Colonic mucosa (tissue), 4 donors: ENCODE measurements at regions not wholly inside any gene's neighbourhood (a gene's known extent, or its start where the extent isn't known, plus 50 kb on each side); places are given as distances from the start of the nearest gene placed in this dataset.
A peak's percentile ranks its signal among the peaks of the same experiment; 100 is the strongest.

Experiments
- DNase-seq: peaks from one replicate; pipeline ENCODE4 v3.0.0-alpha.2; 2020
- H3K27ac ChIP-seq: fragments of 200-600 bp; one replicate; pipeline ENCODE4 v1.8.0; 2021
- H3K27me3 ChIP-seq: fragments of 200-600 bp; one replicate; pipeline ENCODE4 v1.8.0; 2021
- H3K36me3 ChIP-seq: fragments of 200-600 bp; one replicate; pipeline ENCODE4 v1.8.0; 2021
- H3K4me1 ChIP-seq: fragments of 200-600 bp; one replicate; pipeline ENCODE4 v1.8.0; 2021; ENCODE audit warnings: mild to moderate bottlenecking
- H3K4me3 ChIP-seq: fragments of 200-600 bp; one replicate; pipeline ENCODE4 v1.8.0; 2021
- H3K9ac ChIP-seq, 2 donors: one replicate each; pipeline ENCODE4 v1.7.0; 2013; ENCODE audit warnings: control low read depth in 2 of 2, low read depth in 2 of 2, low read length in 2 of 2
- H3K9me3 ChIP-seq: fragments of 200-600 bp; one replicate; pipeline ENCODE4 v1.8.0; 2021
- CTCF ChIP-seq: fragments of 200-600 bp; IDR thresholded peaks from one replicate; pipeline ENCODE4 v1.8.0; 2022; ENCODE audit warnings: antibody characterized with exemption, mild to moderate bottlenecking
- intact Hi-C: fragments of 100-400 bp; cut with DNase I; formaldehyde crosslinking; loops from one replicate; pipeline ENCODE4 v1.14.1; 2022
- donor health status: healthy.
- donor health status: DM: no; HTN: no; CAD: no.
- donor health status: DM: no; HTN: no; CAD: no.

DNA sequence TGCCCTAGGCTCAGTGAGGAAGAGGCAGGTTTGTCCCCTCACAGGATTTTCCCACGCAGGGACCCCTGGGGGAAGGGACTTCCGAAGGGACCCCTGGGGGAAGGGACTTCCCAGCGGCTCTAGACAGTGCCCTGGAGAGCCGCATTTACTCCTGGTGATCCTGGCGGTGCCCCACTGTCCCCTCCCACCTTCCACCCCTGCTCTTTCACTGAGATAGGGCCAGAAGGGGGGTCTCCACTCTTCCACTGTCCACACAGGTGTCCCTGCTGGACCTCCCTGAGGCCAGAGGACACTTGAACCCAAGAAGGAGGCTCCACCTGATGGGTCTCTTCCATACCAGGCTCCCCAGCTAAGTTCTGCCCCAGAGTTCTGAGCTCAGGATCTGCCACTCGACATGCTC lies 1333.9 kb downstream of the BRD1 start:
- no peak for TF ChIP-seq CTCF

DNA sequence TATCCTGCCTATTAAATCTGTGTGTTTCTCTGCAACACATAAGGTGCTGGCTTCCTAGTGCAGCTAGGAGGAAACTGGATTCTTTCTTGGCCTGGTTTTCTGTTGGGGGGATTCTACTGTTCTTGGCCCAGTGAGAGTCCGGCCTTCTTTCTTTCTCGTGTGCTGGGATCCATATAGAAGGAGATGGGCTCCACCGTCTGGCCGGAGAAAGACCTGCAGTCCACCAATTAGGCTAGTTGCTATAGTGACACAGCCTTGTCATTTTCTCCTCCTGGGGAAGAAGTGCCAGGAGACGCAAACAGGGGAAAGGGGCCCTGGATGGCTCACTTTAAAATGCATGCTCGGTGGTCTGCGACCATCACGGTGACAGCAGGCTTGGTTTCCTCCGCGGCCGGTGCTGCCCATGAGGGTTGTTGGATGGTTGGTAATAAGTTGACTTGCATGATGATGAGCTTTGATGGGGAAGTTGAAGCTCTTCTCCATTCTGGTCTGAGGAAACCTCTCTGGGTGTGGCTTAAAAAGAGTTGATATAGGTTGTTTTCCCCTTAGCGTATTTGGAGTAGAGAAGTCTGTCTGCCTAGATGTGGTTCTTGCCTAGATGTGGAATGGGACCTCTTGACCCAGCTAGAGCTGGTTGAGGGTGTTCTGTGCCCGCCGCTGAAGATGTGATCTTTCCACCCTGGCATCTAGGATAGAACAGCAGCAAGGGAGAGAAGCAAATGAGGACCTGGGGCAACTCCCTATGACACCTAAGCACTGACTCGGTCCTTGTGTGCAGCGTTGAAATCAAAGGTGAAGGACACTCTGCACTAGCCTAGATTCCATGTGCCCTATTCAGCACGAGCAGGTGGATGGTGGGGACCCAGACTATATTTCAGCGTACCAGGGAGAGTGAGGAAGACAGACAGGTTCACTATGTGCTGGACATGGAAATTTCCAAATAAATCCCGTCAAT lies 1335.0 kb downstream of the BRD1 start:
- no peaks in the 10 kb centered on the region for H3K9me3 ChIP-seq
- no peak overlapping the region for H3K9ac ChIP-seq
- no peaks in the 10 kb centered on the region for H3K36me3 ChIP-seq
- H3K27me3 ChIP-seq, result peaks cover 34% of the 10 kb centered on the region
- TF ChIP-seq CTCF, result peak; percentile 58
- H3K4me3 ChIP-seq, result no peak overlapping the region
- H3K4me1 ChIP-seq, result no peaks in the 10 kb centered on the region
- peak; percentile 49 for DNase-seq
- intact Hi-C loops, result no loop called here
- no peak overlapping the region for H3K27ac ChIP-seq

More for the DNA sequence above, 1333.9 kb downstream of the BRD1 start:
- no peak for DNase-seq
- peaks cover 28% of the 10 kb centered on the region for H3K27me3 ChIP-seq
- H3K9me3 ChIP-seq, result no peaks in the 10 kb centered on the region
- intact Hi-C loops, result no loop called here
- H3K27ac ChIP-seq, result no peak overlapping the region
- H3K4me1 ChIP-seq, result no peaks in the 10 kb centered on the region
- H3K36me3 ChIP-seq, result no peaks in the 10 kb centered on the region
- H3K9ac ChIP-seq, result no peak overlapping the region
- H3K4me3 ChIP-seq, result no peak overlapping the region

- no peaks in the 10 kb centered on the region for H3K9me3 ChIP-seq
- no peak for TF ChIP-seq CTCF
- intact Hi-C loops, result no loop called here
- H3K4me1 ChIP-seq, result no peaks in the 10 kb centered on the region
- no peaks in the 10 kb centered on the region for H3K36me3 ChIP-seq
- H3K4me3 ChIP-seq, result no peak overlapping the region
- DNase-seq, result no peak
- H3K27me3 ChIP-seq, result peaks cover 34% of the 10 kb centered on the region
- H3K27ac ChIP-seq, result no peak overlapping the region
- H3K9ac ChIP-seq, result no peak overlapping the region
Observed at GRCh38 chr22:48491451-48491941, 1336.2 kb downstream of the BRD1 start.

GRCh38 chr22:48490500-48491411 lies 1336.9 kb downstream of the BRD1 start:
- intact Hi-C loops, result no loop called here
- TF ChIP-seq CTCF, result no peak
- no peaks in the 10 kb centered on the region for H3K4me1 ChIP-seq
- no peak for DNase-seq
- no peak overlapping the region for H3K4me3 ChIP-seq
- no peaks in the 10 kb centered on the region for H3K9me3 ChIP-seq
- H3K27ac ChIP-seq, result no peak overlapping the region
- peaks cover 34% of the 10 kb centered on the region for H3K27me3 ChIP-seq
- H3K36me3 ChIP-seq, result no peaks in the 10 kb centered on the region
- no peak overlapping the region for H3K9ac ChIP-seq
